Right lobe of liver (tissue), 6 donors: ENCODE measurements at regions not wholly inside any gene's neighbourhood (a gene's known extent, or its start where the extent isn't known, plus 50 kb on each side); places are given as distances from the start of the nearest gene placed in this dataset.

Source experiments
- ATAC-seq, 4 donors: fragments of 200-7000 bp; cut with Tn5 transposase; one replicate each; pipeline ENCODE4 v1.9.1; 2020; ENCODE audit warnings: mild to moderate bottlenecking in 4 of 4, moderate library complexity in 4 of 4
- DNase-seq, 3 donors: peaks; one replicate each; pipeline ENCODE4 v3.0.0-alpha.2; 2020
- H3K27ac ChIP-seq, 3 donors: fragments of 200-600 bp; one replicate each; pipeline ENCODE4 v1.8.0; 2022
- H3K27me3 ChIP-seq, 2 donors: fragments of 200-600 bp; one replicate each; pipeline ENCODE4 v1.8.0; 2022
- H3K36me3 ChIP-seq, 4 donors: fragments of 200-600 bp; sonication (generic) in 1 of 4; one replicate each; pipeline versions ENCODE4 v1.5.1 to v1.8.0; 2017 to 2022; ENCODE audit warnings: control low read depth in 1 of 4
- H3K4me1 ChIP-seq, 4 donors: fragments of 200-600 bp; sonication (generic) in 1 of 4; one replicate each; pipeline versions ENCODE4 v1.5.1 to v1.8.0; 2017 to 2022; ENCODE audit warnings: control low read depth in 1 of 4
- H3K4me3 ChIP-seq, 3 donors: fragments of 200-600 bp; one replicate each; pipeline ENCODE4 v1.8.0; 2022
- H3K9me3 ChIP-seq, 4 donors: fragments of 200-600 bp; sonication (generic) in 1 of 4; one replicate each; pipeline versions ENCODE4 v1.5.1 to v1.8.0; 2017 to 2022; ENCODE audit warnings: control low read depth in 1 of 4
- POLR2A ChIP-seq: fragments of 450-650 bp; IDR thresholded peaks from one replicate; pipeline ENCODE4 v1.6.1; 2017; ENCODE audit warnings: antibody characterized with exemption, mild to moderate bottlenecking
- WGBS: methylation state at CpG from one replicate; pipeline ENCODE4 v1.1.6; 2018; ENCODE audit warnings: low coverage, low lambda C conversion rate; ENCODE audit not compliant: insufficient coverage; ENCODE audit errors: missing lambda C conversion rate; 5-methylcytosine and 5-hydroxymethylcytosine counted together
- intact Hi-C, 2 donors: fragments of 100-400 bp; cut with DNase I; formaldehyde crosslinking; loops; one replicate each; pipeline versions ENCODE4 v1.11.2 to v1.14.1; 2022
- TF ChIP-seq, protein P1 (sequence below), 4 donors: fragments of 200-600 bp in 3 of 4; fragments of 450-650 bp in 1 of 4; IDR thresholded peaks; one replicate each; pipeline versions ENCODE4 v1.5.1 to v1.8.0; 2016 to 2022; ENCODE audit warnings: antibody characterized with exemption in 4 of 4, mild to moderate bottlenecking in 2 of 4
- donor health status: DM: no; HTN: yes; CAD: no.
- donor health status: DM: no; HTN: no; CAD: no.
- donor health status: DM: no; HTN: no; CAD: no.
- donor health status: DM: no; HTN: yes; CAD: no.
- donor health status: DM: no; HTN: yes; CAD: no.

DNA sequence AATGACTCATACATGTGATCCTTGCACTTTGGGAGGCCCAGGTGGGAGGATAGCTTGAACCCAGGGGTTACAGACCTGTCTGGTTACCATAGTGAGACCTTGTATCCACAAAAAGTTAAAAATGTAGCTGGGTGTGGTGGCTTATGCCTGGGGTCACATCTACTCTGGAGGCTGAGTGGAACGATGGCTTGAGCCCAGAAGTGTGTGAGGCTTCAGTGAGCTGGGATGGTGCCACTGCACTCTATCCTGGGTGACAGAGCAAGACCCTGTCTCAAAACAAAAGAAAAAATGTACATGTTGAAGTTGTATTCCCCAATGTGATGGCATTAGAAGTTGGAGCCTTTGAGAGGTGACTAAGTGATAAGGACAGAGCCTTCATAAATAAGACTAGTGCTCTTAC lies 409.4 kb upstream of the PABPC4L start:
- Histone ChIP-seq H3K36me3 (no peaks in the 10 kb centered on the region), H3K4me1 (no peaks in the 10 kb centered on the region), H3K9me3 (peaks cover 0 to 6% (median 0%) of the 10 kb centered on the region in 4 donors), H3K27ac (no peak overlapping the region), H3K4me3 (no peak overlapping the region), H3K27me3 (no peaks in the 10 kb centered on the region)
- no CpG with 5 or more reads among the region's 1 CpG for WGBS
- no peak for TF ChIP-seq POLR2A
- TF ChIP-seq, protein P1, sequence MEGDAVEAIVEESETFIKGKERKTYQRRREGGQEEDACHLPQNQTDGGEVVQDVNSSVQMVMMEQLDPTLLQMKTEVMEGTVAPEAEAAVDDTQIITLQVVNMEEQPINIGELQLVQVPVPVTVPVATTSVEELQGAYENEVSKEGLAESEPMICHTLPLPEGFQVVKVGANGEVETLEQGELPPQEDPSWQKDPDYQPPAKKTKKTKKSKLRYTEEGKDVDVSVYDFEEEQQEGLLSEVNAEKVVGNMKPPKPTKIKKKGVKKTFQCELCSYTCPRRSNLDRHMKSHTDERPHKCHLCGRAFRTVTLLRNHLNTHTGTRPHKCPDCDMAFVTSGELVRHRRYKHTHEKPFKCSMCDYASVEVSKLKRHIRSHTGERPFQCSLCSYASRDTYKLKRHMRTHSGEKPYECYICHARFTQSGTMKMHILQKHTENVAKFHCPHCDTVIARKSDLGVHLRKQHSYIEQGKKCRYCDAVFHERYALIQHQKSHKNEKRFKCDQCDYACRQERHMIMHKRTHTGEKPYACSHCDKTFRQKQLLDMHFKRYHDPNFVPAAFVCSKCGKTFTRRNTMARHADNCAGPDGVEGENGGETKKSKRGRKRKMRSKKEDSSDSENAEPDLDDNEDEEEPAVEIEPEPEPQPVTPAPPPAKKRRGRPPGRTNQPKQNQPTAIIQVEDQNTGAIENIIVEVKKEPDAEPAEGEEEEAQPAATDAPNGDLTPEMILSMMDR (IDR thresholded peaks at IDR 0.05), result no peak
- DNase-seq (no peak), ATAC-seq (no peak)
- intact Hi-C loops, result no loop called here

DNA sequence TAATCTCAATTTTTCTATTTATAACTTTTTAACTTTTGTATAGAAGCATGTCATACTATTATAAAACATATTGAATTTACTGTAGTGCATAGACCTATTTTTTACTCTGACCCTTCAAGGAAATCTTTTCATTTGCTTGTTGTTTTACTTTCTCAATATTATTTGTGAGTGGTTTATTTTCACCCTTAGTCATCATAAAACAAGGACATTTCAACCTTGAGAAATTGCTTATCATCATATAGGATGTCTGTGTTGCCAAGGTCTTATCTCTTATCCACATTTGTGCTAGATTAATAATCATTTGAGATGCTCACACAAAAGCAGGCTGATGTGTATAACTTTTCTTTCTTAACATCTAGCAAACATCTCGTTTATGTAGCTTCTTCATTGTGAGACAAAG lies 408.6 kb upstream of the PABPC4L start:
- no peak for TF ChIP-seq POLR2A
- TF ChIP-seq, protein P1 (IDR thresholded peaks at IDR 0.05), result no peak
- Histone ChIP-seq H3K4me3 (no peak overlapping the region), H3K27ac (no peak overlapping the region), H3K27me3 (no peaks in the 10 kb centered on the region), H3K36me3 (no peaks in the 10 kb centered on the region), H3K4me1 (no peaks in the 10 kb centered on the region), H3K9me3 (peaks cover 0 to 6% (median 0%) of the 10 kb centered on the region in 4 donors)
- no peak for ATAC-seq
- intact Hi-C loops, result no loop called here
- 15% methylated on average over 1 of the region's 1 CpG for WGBS
- no peak for DNase-seq

DNA sequence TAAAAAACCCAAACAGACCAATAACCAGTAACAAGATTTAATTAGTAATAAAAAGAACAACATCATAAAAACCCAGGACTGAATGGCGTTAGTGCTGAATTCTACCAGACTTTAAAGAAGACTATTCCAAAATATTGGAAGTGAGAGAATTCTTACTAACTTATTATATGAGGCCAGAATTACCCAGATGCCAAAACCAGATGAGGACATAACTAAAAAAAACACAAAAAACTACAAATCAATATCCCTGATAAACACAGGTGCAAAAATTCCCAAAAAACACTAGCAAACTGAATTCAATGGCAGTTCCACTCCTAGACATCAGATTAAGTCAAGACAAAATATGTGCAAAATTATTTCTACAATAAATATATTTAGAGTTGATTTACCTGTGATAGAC lies 400.1 kb upstream of the PABPC4L start:
- no peaks in the 10 kb centered on the region for H3K9me3 ChIP-seq
- ATAC-seq, result no peak
- no peaks in the 10 kb centered on the region for H3K36me3 ChIP-seq
- no peaks in the 10 kb centered on the region for H3K4me1 ChIP-seq
- DNase-seq, result no peak
- H3K27ac ChIP-seq, result no peak overlapping the region
- intact Hi-C loops, result no loop called here
- no peaks in the 10 kb centered on the region for H3K27me3 ChIP-seq
- WGBS, result 14% methylated on average over 1 of the region's 1 CpG
- TF ChIP-seq, protein P1 (IDR thresholded peaks at IDR 0.05), result no peak
- no peak for TF ChIP-seq POLR2A
- no peak overlapping the region for H3K4me3 ChIP-seq

DNA sequence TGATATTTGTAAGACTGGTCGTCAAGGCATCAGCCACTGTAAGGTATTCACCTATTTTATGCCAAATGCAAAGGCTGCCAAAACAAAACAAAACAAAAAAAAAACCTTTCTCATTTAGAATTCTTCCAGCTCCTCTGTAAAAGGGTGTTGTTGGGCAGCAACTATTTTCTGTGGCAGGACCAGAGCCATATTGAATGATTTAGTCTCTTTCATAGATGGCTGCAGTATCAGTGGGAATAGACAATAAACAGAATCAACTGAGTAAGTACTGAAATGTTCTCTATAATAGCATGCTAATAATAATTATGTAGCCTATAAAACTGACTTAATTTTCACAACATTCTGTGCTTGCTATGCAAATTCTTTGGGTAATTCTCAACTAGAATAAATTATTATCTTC lies 389.7 kb upstream of the PABPC4L start:
- Histone ChIP-seq H3K27me3 (no peaks in the 10 kb centered on the region), H3K4me3 (no peak overlapping the region), H3K36me3 (no peaks in the 10 kb centered on the region), H3K9me3 (no peaks in the 10 kb centered on the region), H3K4me1 (no peaks in the 10 kb centered on the region), H3K27ac (no peak overlapping the region)
- 39% methylated on average over 1 of the region's 1 CpG for WGBS
- intact Hi-C loops, result no loop called here
- no peak for ATAC-seq
- no peak for DNase-seq
- TF ChIP-seq, protein P1 (IDR thresholded peaks at IDR 0.05), result no peak
- TF ChIP-seq POLR2A, result no peak

DNA sequence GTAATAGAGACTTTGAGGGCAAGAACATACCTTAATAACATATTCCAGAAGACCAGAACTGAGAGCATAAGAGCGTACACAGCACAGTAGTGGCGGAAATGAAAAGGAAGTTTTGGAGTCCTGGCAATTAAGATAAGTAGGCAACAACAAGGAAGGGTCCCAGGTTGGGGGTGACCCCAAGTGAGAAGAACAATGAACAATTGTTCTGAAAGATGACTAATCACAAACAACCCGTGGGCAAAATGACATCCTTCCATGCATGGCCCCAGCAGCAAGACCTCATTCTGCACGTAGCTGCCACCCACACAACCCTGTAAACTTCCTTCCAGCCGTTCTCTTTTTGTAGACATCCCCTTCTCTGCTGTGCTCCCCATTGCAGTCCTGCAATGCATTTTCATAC lies 384.4 kb upstream of the PABPC4L start:
- Histone ChIP-seq H3K36me3 (no peaks in the 10 kb centered on the region), H3K27me3 (no peaks in the 10 kb centered on the region), H3K4me3 (no peak overlapping the region), H3K4me1 (no peaks in the 10 kb centered on the region), H3K9me3 (no peaks in the 10 kb centered on the region), H3K27ac (no peak overlapping the region)
- intact Hi-C loops, result no loop called here
- ATAC-seq (peak; percentile 49 to 89 (median 64)), DNase-seq (peak in 1 of 3 donors; percentile 14)
- WGBS, result 31% methylated on average over 4 of the region's 5 CpGs
- no peak for TF ChIP-seq POLR2A
- TF ChIP-seq, protein P1 (IDR thresholded peaks at IDR 0.05), result no peak
